ENCODE measurements at regions not wholly inside any gene's neighbourhood (a gene's known extent, or its start where the extent isn't known, plus 50 kb on each side); places are given as distances from the start of the nearest gene placed in this dataset.

DNA sequence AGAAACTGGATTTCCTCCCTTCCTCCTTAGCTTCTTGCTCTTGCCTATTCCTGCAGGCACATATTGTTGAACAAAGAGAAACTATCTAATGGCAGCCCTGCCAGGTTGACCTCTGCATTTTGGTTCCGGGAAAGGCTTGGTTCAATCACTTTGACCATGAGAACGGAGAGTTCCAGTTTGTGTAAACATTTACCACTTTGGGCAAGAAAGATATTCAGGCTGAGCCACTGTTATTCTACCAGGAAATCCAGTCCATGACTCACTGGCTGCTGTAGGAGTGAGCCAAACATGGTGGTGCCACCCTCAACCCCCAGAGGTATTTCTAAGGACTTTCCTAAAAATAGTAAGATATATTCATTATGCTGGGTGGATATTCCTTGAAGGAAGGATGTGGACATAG lies 242.2 kb upstream of the OR4E1 start (continued):
- TF ChIP-seq, protein P1, sequence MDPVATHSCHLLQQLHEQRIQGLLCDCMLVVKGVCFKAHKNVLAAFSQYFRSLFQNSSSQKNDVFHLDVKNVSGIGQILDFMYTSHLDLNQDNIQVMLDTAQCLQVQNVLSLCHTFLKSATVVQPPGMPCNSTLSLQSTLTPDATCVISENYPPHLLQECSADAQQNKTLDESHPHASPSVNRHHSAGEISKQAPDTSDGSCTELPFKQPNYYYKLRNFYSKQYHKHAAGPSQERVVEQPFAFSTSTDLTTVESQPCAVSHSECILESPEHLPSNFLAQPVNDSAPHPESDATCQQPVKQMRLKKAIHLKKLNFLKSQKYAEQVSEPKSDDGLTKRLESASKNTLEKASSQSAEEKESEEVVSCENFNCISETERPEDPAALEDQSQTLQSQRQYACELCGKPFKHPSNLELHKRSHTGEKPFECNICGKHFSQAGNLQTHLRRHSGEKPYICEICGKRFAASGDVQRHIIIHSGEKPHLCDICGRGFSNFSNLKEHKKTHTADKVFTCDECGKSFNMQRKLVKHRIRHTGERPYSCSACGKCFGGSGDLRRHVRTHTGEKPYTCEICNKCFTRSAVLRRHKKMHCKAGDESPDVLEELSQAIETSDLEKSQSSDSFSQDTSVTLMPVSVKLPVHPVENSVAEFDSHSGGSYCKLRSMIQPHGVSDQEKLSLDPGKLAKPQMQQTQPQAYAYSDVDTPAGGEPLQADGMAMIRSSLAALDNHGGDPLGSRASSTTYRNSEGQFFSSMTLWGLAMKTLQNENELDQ (CRISPR knock-in tag; IDR thresholded peaks at IDR 0.05; ENCODE audit: borderline replicate concordance): no peak
- no peak for TF ChIP-seq TP53 (CRISPR knock-in tag; conservative IDR thresholded peaks at IDR 0.05)
- TF ChIP-seq ZNF496 (CRISPR knock-in tag; IDR thresholded peaks at IDR 0.05; ENCODE audit: insufficient replicate concordance): no peak
- TF ChIP-seq RAD51 (IDR thresholded peaks at IDR 0.05; ENCODE audit: borderline replicate concordance): no peak
- TF ChIP-seq SOX13 (IDR thresholded peaks at IDR 0.05): no peak
- peak in 1 of 2 experiments; percentile 11; a peak in 1 of 4 replicates for TF ChIP-seq SOX13 (CRISPR knock-in tag; conservative IDR thresholded peaks at IDR 0.05 in 1 of 2, IDR thresholded peaks at IDR 0.05 in 1 of 2)
- no peak for TF ChIP-seq THAP8 (CRISPR knock-in tag; IDR thresholded peaks at IDR 0.05; ENCODE audit: borderline replicate concordance)
- TF ChIP-seq PITX1 (CRISPR knock-in tag; IDR thresholded peaks at IDR 0.05): no peak
- TF ChIP-seq NR2F6 (IDR thresholded peaks at IDR 0.05): peak; percentile 21; the same call in 1 of the 2 replicates
- no peak for TF ChIP-seq NR2F6 (CRISPR knock-in tag; IDR thresholded peaks at IDR 0.05)
- TF ChIP-seq, protein P2, sequence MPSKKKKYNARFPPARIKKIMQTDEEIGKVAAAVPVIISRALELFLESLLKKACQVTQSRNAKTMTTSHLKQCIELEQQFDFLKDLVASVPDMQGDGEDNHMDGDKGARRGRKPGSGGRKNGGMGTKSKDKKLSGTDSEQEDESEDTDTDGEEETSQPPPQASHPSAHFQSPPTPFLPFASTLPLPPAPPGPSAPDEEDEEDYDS (CRISPR knock-in tag; IDR thresholded peaks at IDR 0.05): no peak
- no peak for TF ChIP-seq HNRNPK (IDR thresholded peaks at IDR 0.05; ENCODE audit: low read depth, low read length, poor library complexity, severe bottlenecking)
- TF ChIP-seq HMG20B (CRISPR knock-in tag; conservative IDR thresholded peaks at IDR 0.05): no peak
- no peak for TF ChIP-seq GFI1 (CRISPR knock-in tag; IDR thresholded peaks at IDR 0.05; ENCODE audit: borderline replicate concordance)
- TF ChIP-seq KDM4B (CRISPR knock-in tag; IDR thresholded peaks at IDR 0.05): no peak
- no peak for TF ChIP-seq GABPA (IDR thresholded peaks at IDR 0.05; ENCODE audit: low read depth, low read length)
- peak; percentile 73 for TF ChIP-seq GABPA (CRISPR knock-in tag; IDR thresholded peaks at IDR 0.05; ENCODE audit: low read depth)
- TF ChIP-seq GATAD1 (CRISPR knock-in tag; IDR thresholded peaks at IDR 0.05): no peak
- TF ChIP-seq ZNF644 (CRISPR knock-in tag; IDR thresholded peaks at IDR 0.05; ENCODE audit: low read depth): peak; percentile 97
- TF ChIP-seq, protein P3, sequence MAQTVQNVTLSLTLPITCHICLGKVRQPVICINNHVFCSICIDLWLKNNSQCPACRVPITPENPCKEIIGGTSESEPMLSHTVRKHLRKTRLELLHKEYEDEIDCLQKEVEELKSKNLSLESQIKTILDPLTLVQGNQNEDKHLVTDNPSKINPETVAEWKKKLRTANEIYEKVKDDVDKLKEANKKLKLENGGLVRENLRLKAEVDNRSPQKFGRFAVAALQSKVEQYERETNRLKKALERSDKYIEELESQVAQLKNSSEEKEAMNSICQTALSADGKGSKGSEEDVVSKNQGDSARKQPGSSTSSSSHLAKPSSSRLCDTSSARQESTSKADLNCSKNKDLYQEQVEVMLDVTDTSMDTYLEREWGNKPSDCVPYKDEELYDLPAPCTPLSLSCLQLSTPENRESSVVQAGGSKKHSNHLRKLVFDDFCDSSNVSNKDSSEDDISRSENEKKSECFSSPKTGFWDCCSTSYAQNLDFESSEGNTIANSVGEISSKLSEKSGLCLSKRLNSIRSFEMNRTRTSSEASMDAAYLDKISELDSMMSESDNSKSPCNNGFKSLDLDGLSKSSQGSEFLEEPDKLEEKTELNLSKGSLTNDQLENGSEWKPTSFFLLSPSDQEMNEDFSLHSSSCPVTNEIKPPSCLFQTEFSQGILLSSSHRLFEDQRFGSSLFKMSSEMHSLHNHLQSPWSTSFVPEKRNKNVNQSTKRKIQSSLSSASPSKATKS (CRISPR knock-in tag; IDR thresholded peaks at IDR 0.05): no peak
- 0 out of 2 replicates have a peak, but pooled peaks have one; percentile 12 for TF ChIP-seq ZNF331 (CRISPR knock-in tag; IDR thresholded peaks at IDR 0.05)
- TF ChIP-seq ZNF260 (CRISPR knock-in tag; IDR thresholded peaks at IDR 0.05; ENCODE audit: borderline replicate concordance, low read depth): no peak
- TF ChIP-seq ZMYM4 (CRISPR knock-in tag; IDR thresholded peaks at IDR 0.05): no peak
- no peak for TF ChIP-seq GATAD2A (CRISPR knock-in tag; IDR thresholded peaks at IDR 0.05)
- TF ChIP-seq, protein P4, sequence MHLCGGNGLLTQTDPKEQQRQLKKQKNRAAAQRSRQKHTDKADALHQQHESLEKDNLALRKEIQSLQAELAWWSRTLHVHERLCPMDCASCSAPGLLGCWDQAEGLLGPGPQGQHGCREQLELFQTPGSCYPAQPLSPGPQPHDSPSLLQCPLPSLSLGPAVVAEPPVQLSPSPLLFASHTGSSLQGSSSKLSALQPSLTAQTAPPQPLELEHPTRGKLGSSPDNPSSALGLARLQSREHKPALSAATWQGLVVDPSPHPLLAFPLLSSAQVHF (CRISPR knock-in tag; IDR thresholded peaks at IDR 0.05): no peak
- no peak for TF ChIP-seq ZNF747 (CRISPR knock-in tag; IDR thresholded peaks at IDR 0.05; ENCODE audit: borderline replicate concordance)

Data from HepG2 (cell line).